Thoracic aorta (tissue), 2 donors: ENCODE measurements at regions not wholly inside any gene's neighbourhood (a gene's known extent, or its start where the extent isn't known, plus 50 kb on each side); places are given as distances from the start of the nearest gene placed in this dataset.

Experiments used
- ATAC-seq: fragments of 150-250 bp; one replicate; pipeline ENCODE4 v1.8.0; 2017; ENCODE audit warnings: low read depth; ENCODE audit not compliant: insufficient number of reproducible peaks, low FRiP score
- DNase-seq: peaks from one replicate; pipeline ENCODE4 v3.0.0-alpha.2; 2020; ENCODE audit warnings: low spot score
- H3K27ac ChIP-seq, 2 donors: fragments of 200-600 bp; sonication (generic); 1 replicate in 1 of 2; 2 replicates in 1 of 2; pipeline ENCODE4 v1.5.1; 2016; ENCODE audit warnings: mild to moderate bottlenecking in 2 of 2, moderate library complexity in 2 of 2
- H3K27me3 ChIP-seq: fragments of 200-600 bp; sonication (generic); replicated peaks from 2 replicates; pipeline ENCODE4 v1.6.0; 2016; ENCODE audit warnings: mild to moderate bottlenecking; ENCODE audit not compliant: insufficient read depth
- H3K36me3 ChIP-seq: fragments of 200-600 bp; sonication (generic); one replicate; pipeline ENCODE4 v1.5.1; 2016
- H3K4me1 ChIP-seq, 2 donors: fragments of 200-600 bp; sonication (generic); 1 replicate in 1 of 2; 2 replicates in 1 of 2; pipeline versions ENCODE4 v1.5.1 to v1.6.0; 2016; ENCODE audit warnings: low read depth in 2 of 2, mild to moderate bottlenecking in 1 of 2; ENCODE audit not compliant: control insufficient read depth in 1 of 2
- H3K4me3 ChIP-seq: fragments of 200-600 bp; sonication (generic); 2 replicates; pipeline ENCODE4 v1.5.1; 2016; ENCODE audit warnings: mild to moderate bottlenecking
- H3K9me3 ChIP-seq: fragments of 200-600 bp; sonication (generic); 2 replicates; pipeline ENCODE4 v1.5.1; 2016
- TF ChIP-seq, protein P1 (sequence below): fragments of 200-600 bp; sonication (generic); IDR thresholded peaks from one replicate; pipeline ENCODE4 v1.5.1; 2019; ENCODE audit warnings: antibody characterized with exemption

DNA sequence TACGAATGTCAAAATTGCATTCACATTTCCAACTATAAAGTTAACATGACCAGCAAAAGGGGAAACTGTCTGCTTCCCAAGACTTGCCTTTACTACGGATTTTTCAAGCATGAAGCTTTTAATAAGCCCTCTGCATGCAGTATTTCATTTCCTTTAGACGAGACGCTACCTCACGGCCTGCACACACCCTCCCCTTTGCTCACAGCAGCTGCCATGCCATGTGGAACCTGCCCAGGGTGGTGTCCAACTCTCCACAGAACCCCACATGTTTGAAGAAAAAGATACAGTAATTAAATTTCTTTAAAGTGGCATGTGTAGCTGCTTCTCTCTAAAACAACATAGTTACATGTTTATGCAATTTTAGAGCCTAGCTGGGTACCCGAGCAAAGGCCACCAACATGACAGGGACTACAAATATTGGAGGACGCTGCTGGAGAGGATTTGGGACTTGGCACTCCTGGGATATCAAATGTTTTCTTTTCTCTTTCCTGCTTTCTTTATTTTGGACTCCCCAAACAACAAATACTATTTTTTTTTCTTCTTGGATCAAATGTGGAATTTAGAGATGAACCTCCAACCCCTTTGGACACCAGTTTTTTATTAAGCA is 256.9 kb upstream of the PCSK5 start:
- no peak overlapping the region for H3K27ac ChIP-seq
- H3K27me3 ChIP-seq = no peaks in the 10 kb centered on the region
- ATAC-seq (no peak), DNase-seq (no peak)
- TF ChIP-seq, protein P1, sequence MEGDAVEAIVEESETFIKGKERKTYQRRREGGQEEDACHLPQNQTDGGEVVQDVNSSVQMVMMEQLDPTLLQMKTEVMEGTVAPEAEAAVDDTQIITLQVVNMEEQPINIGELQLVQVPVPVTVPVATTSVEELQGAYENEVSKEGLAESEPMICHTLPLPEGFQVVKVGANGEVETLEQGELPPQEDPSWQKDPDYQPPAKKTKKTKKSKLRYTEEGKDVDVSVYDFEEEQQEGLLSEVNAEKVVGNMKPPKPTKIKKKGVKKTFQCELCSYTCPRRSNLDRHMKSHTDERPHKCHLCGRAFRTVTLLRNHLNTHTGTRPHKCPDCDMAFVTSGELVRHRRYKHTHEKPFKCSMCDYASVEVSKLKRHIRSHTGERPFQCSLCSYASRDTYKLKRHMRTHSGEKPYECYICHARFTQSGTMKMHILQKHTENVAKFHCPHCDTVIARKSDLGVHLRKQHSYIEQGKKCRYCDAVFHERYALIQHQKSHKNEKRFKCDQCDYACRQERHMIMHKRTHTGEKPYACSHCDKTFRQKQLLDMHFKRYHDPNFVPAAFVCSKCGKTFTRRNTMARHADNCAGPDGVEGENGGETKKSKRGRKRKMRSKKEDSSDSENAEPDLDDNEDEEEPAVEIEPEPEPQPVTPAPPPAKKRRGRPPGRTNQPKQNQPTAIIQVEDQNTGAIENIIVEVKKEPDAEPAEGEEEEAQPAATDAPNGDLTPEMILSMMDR = no peak
- no peaks in the 10 kb centered on the region for H3K36me3 ChIP-seq
- H3K4me3 ChIP-seq = no peak overlapping the region
- peaks cover 5 to 23% of the 10 kb centered on the region in 2 donors for H3K4me1 ChIP-seq
- no peaks in the 10 kb centered on the region for H3K9me3 ChIP-seq

DNA sequence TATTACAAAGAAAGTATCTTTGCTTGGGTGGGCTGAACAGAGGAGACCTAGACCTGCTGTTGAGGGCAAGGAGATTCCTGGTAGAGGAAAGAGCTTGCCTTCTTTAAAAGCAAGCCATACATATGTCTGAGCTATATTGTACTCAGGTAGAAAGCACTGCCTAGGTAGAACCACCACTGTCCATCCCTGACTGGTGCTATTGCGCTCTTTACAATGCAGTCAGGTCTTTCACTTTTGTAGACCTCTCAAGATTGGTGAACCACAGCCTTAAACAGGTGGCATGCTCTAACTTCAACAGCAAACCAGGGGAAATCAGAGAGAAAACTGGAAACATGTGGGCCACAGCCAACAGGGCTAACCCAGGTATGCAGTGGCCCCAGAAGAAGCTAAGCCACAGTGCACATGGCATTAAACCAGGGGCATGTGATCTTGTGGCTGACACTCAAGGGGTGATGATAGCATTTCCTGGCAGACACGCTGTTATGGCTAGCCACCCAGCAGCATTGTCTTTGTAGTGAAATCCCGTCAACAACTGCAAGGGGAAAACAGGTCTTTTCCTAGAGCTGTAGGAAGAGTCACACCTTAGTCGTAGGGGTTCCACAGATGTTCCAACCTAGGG is 253.9 kb upstream of the PCSK5 start:
- TF ChIP-seq, protein P1 = no peak
- Histone ChIP-seq H3K4me3 (no peak overlapping the region), H3K27me3 (no peaks in the 10 kb centered on the region), H3K4me1 (peaks cover 28 to 51% of the 10 kb centered on the region in 2 donors), H3K9me3 (no peaks in the 10 kb centered on the region), H3K36me3 (no peaks in the 10 kb centered on the region), H3K27ac (no peak overlapping the region)
- DNase-seq (no peak), ATAC-seq (no peak)

DNA sequence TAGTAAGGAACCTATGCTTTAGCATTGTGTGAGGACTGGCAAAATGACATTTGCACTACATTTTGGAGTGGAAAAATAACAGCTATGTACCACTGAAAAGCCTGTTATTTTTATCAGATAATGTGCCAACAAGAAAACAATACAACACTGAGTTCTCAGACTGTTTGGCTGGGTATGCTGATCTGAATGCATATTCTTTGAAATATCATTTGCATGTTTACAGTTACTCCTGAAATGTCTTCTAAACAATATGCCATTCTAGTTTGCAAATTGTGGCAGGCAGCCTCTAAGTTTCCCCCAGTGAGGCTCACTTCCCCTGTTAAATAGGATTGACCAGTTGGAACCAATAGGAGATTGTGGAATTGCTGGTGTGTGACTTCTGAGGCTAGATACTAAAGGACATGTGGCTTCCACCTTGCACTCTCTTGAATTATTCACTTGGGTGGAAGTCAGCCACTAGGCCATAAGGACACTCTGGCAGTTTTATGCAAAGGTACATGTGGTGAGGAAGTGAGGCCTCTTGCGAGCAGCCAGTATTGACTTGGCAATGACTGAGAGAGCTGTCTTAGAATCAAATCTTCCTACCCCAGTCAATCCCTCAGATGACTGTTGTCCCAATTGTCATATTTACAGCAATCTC is 250.4 kb upstream of the PCSK5 start:
- Histone ChIP-seq H3K9me3 (no peaks in the 10 kb centered on the region), H3K27ac (peak overlapping the region; percentile 7 to 64), H3K4me3 (no peak overlapping the region), H3K36me3 (no peaks in the 10 kb centered on the region), H3K27me3 (no peaks in the 10 kb centered on the region), H3K4me1 (peaks cover 56 to 68% of the 10 kb centered on the region in 2 donors)
- TF ChIP-seq, protein P1 = no peak
- DNase-seq (no peak), ATAC-seq (no peak)

DNA sequence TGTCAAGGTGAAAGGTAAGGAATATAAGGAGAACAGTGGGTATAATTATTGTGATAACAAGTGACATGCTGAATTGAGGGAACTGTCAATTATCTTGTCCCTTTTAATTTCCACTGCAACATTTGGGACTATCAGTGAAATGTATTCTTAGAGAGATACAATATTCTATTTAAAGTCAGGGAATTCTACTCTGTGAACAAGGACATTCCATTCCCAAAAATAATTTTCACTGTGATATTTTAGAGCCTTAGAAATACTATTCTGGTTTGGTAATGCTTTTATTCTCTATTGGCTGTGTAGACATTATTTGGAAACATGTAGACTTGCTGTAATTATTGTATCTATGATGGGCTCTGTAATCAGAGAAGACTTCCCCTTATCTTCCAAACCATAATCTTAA is 248.0 kb upstream of the PCSK5 start:
- peak overlapping the region; percentile 37 for H3K4me3 ChIP-seq
- no peaks in the 10 kb centered on the region for H3K9me3 ChIP-seq
- TF ChIP-seq, protein P1 = no peak
- no peaks in the 10 kb centered on the region for H3K27me3 ChIP-seq
- no peak for ATAC-seq
- H3K36me3 ChIP-seq = no peaks in the 10 kb centered on the region
- no peak for DNase-seq
- peaks cover 56 to 71% of the 10 kb centered on the region in 2 donors for H3K4me1 ChIP-seq
- H3K27ac ChIP-seq = peak overlapping the region; percentile 42 to 63

DNA sequence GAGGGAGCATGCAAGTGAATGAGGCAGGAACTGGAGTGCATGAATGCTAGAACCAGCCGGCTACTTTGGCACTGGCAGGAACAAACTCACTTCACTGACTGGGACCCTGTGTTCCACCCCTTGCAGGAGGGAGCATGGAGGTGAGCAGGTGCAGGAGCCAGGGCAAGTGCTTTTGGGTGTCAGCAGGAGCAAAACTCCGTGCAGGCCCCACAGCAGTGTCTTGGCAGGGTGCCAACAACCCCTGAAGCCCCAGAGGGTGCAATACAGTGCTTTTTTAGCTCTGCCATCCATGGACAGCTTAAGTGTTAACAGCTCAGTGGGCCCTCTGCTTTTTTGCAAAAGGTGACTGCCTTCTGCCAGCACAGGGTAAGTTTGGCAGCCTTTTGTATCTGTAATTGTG is 245.8 kb upstream of the PCSK5 start:
- Histone ChIP-seq H3K4me1 (peaks cover 43 to 55% of the 10 kb centered on the region in 2 donors), H3K9me3 (no peaks in the 10 kb centered on the region), H3K27ac (no peak overlapping the region), H3K27me3 (no peaks in the 10 kb centered on the region), H3K36me3 (no peaks in the 10 kb centered on the region), H3K4me3 (no peak overlapping the region)
- no peak for ATAC-seq
- TF ChIP-seq, protein P1 = no peak
- no peak for DNase-seq
